NCI-H345 treated with DMSO at 0.1 percent for 48 hours (cell line): ENCODE measurements at regions not wholly inside any gene's neighbourhood (a gene's known extent, or its start where the extent isn't known, plus 50 kb on each side); places are given as distances from the start of the nearest gene placed in this dataset.

Experiments used
- DNase-seq: peaks from one replicate; lab custom pipeline; 2025; ENCODE audit not compliant: unreplicated experiment; lab: John Stamatoyannopoulos, UW

DNA sequence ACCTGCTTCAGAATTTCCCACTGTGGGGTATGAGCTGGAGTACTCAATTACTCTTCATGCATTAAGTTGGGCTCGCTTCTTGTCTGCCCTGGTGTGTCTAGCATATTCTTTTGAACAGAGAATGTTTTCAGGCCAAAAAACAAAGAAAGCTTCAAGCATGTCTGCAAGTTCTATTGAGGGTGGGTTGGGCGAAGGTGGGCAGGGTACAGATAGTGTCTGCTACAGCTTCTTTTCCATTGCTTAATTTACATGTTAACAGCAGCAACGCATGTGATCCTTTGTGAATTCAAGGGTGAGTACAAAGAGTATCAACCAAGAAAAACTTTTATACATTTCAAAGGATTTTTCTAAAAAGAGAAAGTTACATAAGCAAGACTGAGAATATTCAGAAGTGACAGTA lies 406.5 kb downstream of the IRS2 start:
- no peak for DNase-seq

DNA sequence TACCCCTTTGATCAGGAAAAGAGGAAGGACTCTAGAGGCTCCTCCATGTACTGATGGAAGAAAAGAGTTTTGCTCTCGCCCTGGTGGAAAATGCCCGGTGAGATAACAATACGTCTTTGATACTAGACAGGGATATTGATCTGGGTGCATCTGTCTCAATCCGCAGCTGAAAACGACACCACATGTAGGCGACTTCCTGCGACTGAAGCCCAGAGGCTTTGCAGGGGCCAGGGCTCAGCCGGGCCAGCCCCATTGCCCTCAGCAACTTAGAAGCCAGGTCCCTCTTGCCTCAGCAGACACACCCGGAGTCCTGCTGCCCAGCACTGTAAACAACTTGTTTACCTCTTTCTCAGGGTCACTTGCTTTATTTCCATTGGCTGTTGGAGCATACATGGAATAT lies 409.4 kb downstream of the IRS2 start:
- no peak for DNase-seq

DNA sequence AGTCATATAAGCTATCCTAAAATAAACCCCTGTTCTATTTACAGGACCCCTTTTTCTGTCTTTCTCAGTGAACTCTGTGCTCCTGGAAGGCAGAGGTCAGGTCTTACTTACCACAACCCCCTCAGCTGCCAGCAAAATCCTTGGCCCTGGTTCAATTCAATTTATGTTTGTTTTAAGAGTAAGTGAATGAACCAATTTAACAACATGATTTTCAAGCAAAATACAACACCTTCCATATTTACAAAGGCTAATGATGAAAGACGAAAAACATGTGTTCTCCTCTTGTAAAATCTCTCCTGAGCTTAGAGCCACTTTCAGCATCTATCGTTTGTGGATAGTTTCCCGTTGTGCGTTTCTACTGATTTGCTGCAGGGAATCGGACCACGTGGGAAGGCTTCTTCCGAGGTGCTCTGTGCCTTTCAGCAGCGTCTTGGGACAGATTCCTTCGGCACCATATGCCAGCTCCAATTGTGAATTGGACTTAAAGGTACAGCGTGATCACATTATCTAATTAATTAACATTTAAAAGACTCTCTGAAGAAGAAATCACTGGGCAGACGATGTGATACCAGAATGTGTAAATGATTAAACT lies 411.7 kb downstream of the IRS2 start:
- DNase-seq, result no peak

DNA sequence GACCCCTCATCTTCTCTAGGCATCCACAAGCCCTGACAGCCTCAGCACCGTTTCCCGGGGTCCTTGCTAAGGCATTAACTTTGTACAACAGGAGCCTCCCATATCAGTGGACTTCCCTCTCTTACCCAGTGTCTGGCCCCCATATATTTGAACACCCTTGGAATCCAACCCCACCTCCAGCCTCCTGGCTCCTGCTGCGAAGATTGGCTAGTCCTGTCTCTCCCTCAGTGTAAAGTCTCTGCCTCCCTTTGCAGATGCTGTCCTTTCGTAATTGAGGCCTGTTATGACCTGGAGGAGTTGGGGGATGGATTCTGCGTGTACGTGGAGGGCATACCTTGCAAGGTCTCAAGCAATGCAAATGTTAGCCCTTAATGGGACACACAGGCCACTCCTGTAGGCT lies 413.7 kb downstream of the IRS2 start:
- no peak for DNase-seq

DNA sequence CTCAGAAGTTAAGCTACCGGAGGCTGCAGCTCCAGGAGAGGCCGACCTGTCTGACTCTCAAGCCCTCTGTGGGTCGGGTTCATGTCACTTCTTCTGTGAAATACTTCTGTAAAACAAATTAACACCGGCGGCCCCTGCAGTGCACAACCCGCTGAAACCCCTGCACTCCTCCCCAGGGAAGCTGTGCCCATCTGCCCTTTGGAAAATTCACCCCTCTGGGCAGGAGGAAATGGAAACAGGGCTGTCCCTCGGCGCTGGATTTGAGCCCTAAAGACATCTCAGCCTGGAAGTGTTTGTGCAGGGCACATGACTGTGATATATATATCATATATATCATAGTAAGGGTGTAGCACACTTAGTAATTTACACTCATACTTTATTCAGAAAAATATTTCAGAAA lies 415.3 kb downstream of the IRS2 start:
- DNase-seq, result no peak

DNA sequence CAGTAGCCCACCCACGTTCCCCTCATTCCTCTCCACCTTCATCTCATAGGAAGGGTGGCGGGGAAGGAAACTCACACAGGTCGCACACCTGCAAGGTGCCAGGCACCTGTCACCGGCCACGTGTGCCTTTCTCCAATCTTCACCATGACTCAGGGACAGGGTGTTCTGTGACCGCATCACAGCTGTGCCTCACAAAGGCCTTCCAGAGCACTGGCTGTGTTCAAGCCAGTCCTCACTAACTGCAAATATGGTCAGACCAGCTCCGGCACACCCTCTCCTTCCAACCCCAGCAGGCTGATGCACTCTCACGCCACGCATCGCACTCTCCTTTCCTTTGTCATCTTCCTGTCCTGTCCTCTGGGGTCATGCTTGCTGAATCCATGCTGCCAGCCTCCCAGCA lies 415.9 kb downstream of the IRS2 start:
- DNase-seq, result no peak

DNA sequence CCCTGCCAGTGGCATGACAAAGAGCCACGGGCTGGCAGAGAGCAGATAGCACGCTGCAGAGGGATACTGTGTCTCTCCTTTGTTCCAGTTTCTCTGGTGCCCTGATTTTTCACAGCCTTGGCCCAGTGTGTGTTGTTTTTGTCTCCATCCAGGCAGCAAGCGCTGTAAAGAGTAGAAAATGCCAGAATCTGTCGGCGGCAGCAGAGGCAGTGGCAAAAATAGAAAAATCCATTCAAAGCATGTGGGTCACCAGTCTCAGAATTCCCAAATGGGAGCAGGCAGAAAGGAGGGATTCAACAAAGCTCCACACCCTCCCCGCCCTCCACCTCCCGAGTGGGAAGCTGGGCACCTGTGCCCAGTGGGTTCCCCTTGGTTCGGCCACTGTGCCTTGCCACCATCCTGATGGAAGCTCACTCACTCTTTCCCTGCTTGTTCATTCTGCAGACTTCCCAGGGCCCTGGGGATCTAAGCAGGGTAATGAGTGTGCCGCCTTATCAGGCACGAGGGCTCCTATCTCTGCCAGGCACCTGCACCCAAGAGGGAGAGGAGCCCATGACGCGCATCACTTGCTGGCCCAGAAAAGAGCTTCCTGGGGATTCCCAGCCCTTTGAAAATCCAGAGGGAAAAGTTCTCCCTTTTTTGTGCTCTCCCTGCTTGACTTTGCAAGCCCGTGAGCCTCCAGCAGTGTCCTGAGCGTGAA lies 416.9 kb downstream of the IRS2 start:
- DNase-seq, result no peak

DNA sequence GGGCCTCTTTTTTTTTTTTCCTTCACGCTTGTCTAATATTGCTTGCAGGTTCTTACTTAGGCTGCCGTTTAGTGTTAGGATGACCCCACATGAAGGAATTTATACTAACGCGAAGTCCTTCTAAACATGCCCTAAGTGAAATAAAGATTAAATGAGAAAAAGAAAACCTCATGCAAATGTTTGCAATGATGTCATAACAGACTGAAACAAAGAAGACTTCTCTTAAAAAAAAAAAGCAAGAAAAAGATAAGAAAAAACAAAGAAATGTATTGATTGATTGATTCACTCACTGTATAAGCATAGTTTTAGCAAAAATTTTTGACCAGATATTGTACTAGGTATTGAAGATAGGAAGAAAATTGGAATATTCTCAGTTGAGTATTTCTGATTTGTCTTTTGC lies 418.2 kb downstream of the IRS2 start:
- no peak for DNase-seq

DNA sequence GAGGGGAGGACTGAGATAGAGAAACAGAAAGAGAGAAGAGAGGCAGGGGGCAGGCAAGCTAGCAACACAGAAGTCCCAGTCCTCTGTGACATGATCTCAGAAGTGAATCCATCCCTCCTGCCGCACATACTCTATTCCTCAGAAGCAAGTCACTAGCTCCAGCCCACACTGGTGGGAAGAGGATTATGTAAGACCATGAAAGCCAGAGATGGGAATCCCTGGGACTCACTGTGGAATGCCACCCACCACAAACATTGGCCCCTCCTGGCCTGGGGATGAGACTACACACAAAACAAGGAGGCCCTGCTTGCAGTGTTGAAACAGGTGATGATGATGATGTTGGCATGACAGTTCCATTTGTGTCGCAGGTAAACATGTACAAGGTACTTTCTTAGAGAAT lies 419.9 kb downstream of the IRS2 start:
- no peak for DNase-seq

DNA sequence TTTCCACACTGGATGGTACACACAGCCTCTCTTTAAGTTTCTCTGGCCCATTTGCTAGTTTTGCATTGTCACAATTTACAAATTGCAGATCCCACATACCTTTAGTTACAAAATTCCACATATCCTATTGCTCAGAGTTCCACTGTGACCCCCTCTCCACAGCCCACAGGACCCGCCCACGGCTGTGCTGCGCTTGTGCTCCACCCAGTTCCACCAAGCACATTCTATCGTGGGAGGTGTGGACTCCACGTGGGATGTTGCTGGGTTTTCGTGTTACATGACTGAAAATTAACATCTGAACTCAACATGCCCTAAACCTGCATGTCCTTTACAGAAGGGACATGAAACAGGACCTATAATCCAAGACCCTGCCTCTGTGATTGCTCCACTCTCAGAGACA lies 423.0 kb downstream of the IRS2 start:
- no peak for DNase-seq

DNA sequence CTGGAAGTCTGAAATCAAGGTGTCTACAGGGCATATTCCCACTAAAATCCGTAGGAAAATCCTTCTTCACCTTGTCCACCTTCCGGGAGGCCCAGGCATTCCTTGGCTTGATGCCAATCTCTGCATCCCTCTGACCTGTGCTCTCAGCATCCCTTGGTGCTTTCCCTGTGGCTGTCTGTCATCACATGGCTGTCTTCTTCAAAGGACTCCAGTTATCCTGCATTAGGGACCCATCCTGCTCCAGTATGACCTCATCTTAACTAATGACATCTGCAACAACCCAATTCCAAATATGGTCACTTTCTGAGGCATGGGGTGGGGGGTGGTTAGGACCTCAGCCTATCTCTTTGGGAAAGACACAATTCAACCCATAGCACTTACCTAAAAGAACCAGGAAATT lies 423.8 kb downstream of the IRS2 start:
- no peak for DNase-seq

DNA sequence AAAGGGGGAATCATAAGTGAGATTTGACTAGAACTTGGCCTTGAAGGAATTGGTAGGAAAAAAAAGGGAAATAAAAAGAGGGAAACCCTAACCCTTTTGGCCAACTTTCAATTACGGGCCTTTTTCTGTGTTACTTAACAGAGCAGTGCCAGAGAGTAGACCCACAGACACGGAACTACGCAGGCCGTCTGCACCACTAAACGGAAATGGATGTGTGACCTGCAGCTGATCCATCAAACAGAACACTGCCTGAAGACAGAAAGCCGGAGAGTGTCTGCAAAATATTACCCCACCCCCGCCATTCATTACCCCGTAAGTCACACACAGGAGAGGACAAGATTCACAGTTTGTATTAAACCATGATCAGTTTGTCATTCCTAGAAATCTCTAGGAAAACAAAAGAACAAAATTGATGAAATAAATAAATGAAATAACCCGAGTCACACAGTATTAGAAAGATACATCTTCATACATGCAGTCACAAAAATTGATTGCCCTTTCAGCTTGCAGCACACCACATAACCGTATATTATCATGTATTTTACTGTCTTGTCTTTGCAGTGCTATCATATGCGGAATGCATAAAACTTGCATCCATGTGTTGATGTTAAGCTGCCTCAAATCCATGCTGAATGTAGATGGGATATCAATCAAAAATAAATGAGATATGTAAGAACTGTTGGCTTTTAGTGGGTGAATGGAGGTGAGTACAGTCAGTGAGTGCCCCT lies 424.7 kb downstream of the IRS2 start:
- DNase-seq, result no peak

DNA sequence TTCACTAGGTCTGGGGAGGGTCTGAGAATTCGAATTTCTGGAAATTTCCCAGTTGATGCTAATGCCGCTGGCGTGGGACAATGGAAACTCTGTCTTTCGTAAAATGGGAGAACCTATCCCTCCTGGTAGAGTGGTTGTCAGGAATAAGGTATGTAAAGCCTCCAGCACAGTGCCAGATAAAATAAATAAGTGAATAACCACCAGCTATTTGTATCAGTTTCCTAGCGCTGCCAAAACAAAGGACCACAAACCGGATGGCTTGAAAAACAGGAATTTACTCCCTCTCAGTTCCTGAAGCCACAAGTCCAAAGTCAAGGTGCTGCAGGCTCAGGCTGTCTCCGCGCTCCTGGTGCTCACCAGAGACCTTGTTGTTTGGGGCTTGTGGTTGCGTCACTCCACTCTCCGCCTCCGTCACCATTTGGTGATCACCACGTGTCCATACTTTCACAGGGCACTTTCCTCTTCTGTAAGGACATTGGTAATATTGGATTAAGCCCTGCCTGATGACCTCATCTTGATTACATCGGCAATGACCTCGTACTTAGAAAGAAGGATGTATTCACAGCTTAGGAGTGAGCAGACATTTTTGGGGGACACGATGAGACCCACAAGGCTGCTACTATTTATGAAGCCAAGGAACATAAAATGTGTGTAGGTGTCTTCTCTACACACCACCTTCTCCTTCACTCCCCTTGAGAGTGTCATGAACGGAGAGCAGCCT lies 428.5 kb downstream of the IRS2 start:
- DNase-seq, result no peak

DNA sequence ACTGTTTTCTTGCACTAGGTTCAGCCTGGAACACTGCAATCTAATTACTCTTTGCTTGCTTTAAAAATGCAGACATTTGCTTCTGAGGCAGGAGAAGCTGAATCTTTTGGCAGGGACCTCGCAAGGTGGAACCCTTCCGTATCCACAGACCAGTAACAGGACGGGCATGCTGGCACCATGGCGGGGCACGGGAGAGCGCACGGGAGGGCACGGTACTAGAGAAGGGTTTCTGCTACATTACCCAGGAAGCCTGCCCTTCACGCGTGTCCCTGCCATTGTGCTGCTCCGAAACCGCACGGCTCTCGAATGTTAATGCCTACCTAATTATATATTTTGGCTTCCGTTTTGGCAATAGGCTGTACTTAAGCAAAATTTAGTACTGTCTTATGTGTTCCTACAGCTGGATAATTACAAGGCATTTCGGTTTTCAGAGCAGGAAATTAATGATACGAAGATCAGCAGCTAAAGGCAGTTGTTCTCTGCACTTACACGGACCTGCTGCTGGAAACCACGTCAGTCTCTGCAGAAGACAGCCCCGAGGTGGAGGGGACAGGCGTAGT lies 430.4 kb downstream of the IRS2 start:
- DNase-seq, result no peak

DNA sequence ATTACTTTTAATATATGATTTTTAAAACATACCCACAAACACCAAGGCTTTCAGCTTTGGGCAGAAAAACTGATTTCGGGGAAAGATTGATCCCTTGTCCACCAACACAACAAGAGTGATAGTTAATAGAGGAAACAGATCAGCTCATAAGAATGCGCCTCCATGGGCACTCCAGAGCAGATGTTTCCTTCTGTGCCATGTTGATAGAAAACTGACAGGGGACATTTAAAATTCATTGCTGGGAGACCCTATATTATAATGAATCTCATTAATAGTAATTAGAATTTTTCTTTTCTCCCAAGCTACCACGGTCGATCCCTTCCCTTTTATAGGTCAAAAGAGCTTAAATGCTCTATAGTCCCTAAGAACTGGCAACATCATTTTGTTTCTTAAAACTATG lies 431.2 kb downstream of the IRS2 start:
- no peak for DNase-seq

DNA sequence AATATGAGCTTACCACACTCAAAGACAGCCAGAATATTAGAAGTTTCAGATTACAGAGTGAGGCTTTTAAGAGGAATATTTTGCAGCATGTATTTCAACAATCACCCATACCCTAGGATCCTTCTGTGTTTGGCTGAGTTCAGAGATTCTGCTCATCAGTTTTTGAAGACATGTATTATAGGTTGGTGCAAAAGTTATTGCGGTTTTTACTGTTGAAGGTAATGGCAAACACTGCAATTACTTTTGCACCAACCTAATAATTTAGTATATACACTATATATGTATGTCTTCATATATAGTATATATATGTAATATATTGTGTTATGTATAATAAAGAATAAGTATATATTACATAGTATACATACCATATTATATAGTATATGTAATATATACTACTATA lies 435.1 kb downstream of the IRS2 start:
- DNase-seq, result no peak

DNA sequence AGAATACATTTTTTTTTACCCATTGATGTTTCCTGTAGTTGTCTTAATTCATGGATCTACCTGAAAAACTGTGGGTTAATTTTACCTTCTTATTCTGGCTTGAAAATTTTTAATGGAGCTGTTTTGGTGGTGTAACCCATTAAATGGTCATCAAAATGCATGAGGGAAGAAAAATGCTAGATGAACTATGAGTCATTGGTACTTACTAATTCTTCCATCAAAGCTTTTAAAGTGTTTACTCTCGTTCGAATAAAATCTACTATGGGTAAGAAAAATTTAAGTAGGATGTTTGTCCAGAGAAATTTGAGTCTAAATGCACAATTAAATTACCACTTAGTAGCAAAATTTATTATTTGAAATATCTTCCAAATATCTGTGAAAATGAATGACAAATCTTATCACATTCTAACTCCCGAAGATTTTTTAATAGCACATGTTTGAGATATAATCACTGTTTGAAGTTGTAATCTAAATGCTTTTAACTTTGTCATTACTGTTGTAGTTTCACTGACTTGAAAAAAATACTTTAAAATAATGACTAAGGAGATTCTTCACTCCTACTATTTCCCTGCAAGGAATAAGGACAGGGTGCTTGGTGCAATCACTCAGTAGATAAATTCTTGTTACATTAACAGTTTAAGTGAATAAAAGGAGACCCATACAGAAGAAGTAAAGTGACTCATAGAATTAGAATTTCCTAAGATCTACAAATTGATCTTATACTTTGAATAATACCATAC lies 437.7 kb downstream of the IRS2 start:
- DNase-seq, result no peak

DNA sequence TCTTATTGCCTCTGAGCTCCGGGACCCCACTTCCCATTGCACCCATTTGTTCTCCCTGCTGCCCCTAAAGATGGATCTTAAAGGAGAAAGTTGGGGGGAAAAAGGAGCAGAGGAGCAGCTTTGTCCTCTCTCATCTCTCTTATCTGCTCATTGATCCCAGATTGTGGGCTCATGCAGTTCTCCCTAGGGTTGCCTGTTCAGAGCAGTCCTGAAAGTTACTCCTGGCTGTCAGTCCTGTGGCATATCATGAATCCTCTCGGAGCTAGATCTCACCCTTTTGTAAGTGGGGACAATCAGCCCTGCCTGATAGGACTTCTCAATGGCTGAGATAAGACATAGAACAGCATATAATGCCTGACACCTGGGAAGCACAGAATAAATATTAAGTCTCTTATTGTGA lies 440.3 kb downstream of the IRS2 start:
- no peak for DNase-seq

DNA sequence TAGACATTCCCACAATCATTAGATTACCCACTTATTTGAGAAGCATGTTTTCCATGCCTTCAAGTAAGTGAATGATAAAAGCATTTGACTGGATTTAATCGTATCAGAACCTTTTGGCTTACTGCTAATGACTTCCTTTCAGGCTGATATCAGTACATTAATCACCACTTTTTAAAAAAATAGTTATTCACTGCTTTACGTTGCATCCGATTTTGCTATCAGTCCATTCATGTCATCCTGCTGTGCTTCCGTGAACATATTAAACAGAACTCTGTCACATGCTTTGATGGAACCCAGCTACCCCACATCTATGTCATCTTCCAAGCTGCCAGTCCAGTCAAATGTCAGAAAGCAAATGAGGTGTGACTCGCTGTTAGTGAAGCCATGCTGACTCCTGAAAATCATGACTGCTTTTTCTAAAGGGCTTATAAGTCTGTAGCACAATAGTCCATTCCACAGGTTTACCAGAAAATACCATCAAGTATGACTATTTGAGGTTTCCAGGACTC lies 440.9 kb downstream of the IRS2 start:
- no peak for DNase-seq

DNA sequence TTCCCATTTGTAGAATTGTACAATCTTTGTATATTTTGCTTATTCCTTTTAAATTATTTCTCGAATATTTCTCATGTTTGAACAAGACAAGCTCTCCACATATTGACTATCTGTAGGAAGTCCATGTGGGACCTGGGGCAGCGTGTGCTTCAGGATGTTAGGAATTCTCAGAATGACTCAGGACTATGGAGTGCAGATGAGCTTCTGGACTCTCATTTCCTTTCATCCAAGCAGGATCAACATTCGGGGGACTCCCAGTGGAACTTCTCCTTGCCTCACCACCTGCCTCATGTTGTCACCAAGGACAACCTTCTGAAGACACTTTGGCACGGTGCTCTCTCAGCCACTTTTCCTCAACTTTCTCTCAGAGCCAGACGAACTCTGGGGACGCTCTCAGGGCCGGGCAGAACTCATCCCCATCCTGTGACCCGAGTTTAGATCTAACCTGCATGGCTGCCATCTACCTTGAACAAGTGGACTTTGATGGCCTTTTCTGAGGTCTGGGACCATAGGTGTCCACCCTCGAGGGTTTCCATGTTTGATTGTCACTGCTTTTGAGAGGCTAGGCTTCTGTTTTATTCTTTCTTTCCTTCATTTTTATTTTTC lies 441.7 kb downstream of the IRS2 start:
- DNase-seq, result no peak
